AG09309 (cell line): ENCODE measurements at regions not wholly inside any gene's neighbourhood (a gene's known extent, or its start where the extent isn't known, plus 50 kb on each side); places are given as distances from the start of the nearest gene placed in this dataset.
"Not testable (repeated sequence)": the region's sequence is repeated elsewhere in the genome, so short reads cannot be mapped to it uniquely, and the experiment has no call there.

Source experiments
- DNase-seq: peaks from one replicate; pipeline ENCODE4 v3.0.0-alpha.2; 2010; ENCODE audit warnings: low read depth
- H3K4me3 ChIP-seq: 2 replicates; pipeline ENCODE4 v1.5.1; 2011; ENCODE audit warnings: mild to moderate bottlenecking, low read depth, low read length, moderate library complexity; ENCODE audit not compliant: control insufficient read depth
- TF ChIP-seq, protein P1 (sequence below): IDR thresholded peaks from 2 replicates; pipeline ENCODE4 v1.5.1; 2011; ENCODE audit warnings: mild to moderate bottlenecking, low read depth, low read length, inconsistent platforms; ENCODE audit not compliant: insufficient read depth, control insufficient read depth; ENCODE audit errors: missing control alignments

DNA sequence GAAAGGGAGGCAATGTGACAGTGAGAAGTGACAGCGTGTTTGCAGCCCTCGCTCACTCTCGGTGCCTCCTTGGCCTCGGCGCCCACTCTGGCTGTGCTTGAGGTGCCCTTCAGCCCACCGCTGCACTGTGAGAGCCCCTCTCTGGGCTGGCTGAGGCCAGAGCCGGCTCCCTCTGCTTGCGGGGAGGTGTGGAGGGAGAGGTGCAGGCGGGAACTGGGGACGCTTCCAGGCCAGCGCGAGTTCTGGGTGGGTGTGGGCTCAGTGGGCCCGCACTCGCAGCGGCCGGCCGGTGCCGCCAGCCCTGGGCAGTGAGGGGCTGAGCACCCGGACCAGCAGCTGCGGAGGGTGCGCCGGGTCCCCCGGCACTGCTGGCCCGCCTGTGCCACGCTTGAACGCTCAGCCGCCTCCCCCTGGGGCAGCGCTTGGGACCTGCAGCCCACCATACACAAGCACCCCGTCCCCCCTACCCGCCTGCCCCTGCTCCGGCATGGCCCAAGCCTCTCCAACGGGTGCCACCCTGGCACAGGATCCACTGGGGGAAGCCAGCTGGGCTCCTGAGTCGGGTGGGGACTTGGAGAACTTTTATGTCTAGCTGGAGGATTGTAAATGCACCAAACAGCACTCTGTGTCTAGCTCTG, 1142.8 kb upstream of the INTU start:
- no peak overlapping the region for H3K4me3 ChIP-seq
- TF ChIP-seq, protein P1, sequence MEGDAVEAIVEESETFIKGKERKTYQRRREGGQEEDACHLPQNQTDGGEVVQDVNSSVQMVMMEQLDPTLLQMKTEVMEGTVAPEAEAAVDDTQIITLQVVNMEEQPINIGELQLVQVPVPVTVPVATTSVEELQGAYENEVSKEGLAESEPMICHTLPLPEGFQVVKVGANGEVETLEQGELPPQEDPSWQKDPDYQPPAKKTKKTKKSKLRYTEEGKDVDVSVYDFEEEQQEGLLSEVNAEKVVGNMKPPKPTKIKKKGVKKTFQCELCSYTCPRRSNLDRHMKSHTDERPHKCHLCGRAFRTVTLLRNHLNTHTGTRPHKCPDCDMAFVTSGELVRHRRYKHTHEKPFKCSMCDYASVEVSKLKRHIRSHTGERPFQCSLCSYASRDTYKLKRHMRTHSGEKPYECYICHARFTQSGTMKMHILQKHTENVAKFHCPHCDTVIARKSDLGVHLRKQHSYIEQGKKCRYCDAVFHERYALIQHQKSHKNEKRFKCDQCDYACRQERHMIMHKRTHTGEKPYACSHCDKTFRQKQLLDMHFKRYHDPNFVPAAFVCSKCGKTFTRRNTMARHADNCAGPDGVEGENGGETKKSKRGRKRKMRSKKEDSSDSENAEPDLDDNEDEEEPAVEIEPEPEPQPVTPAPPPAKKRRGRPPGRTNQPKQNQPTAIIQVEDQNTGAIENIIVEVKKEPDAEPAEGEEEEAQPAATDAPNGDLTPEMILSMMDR = no peak
- DNase-seq = no peak

DNA sequence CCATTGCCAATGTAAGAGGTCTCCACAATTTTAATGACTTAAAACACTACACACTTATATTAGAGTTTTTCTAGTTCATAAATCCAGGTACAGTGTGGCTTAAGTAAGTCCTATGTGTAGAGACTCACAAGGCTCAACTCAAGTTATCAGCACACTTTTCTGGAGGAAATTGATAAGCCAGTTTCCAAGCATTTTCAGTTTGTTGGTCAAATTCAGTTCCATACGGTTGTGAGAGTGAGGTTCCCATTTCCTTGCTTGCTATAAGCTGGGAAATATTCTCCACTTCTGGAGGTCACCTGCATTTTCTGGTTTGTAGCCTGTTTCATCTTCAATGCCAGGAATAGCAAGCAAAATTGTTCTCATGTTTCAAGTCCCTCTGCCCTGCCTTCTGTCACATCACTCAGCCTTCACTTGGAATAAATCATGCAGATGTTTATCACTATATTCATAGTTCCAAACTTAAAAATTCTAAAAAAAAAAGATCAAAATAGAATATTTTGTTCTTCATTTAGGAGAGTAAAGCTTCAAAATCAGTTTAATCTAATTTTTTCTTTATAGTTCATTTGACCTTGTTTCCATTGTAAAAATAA, 1137.5 kb upstream of the INTU start:
- TF ChIP-seq, protein P1 = no peak
- no peak for DNase-seq
- H3K4me3 ChIP-seq = no peak overlapping the region

DNA sequence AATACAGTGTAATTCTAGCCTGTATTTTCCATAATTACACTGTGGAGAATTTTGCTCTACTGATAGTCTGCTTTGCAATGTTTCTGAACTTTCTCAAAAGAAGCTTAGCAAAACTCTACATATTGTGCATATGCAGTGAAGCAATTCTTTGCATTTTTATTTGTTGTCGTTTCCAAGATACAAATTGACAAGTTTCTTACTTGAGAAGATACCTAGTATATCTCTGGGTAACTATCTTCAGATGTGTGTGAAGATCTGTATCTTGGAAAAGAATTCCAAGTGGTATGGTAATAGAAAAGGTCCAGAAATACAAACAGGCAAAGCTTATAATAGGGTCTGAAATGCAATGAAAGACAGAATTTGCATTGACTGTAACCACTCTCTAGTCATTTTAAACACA, 1119.8 kb upstream of the INTU start:
- H3K4me3 ChIP-seq = no peak overlapping the region
- DNase-seq = no peak
- TF ChIP-seq, protein P1 = no peak

DNA sequence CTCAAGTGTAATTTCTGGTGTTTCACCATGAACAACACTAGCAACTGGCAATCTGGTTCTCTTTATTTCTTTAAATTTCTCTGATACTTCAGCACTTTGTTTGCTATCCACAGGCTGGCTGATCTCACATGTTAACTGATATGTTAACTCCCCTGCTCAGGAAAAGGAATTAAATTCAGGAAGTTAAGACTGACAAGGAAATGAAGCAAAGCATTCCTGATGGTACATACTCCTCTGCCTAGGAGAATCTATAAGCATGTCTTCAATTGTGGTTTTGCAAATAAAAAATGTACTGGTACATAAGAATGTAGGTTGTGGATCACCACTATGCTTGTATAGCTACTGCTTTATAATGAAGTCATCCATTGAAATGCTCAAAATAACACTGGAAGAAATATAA, 1119.2 kb upstream of the INTU start:
- H3K4me3 ChIP-seq = no peak overlapping the region
- TF ChIP-seq, protein P1 = no peak
- DNase-seq = no peak

DNA sequence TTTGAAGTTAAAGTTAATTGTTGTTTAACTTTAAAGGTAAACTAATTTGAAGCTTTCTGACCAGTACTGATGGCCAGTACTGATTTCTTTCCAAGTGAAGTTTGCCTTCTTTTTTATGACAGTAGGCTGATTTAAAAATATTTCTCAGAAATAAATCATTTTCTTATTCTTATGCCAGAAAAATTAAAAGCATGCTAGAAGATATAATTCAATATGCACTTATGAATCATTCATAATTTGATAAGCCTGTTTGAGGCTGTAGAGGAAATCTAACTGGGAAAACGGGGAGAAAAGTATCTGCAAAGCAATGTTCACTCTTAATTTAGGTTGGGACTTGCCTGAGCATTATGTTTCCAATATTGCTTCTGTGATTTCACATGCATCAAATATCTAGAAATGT, 1112.0 kb upstream of the INTU start:
- TF ChIP-seq, protein P1 = no peak
- no peak overlapping the region for H3K4me3 ChIP-seq
- no peak for DNase-seq

DNA sequence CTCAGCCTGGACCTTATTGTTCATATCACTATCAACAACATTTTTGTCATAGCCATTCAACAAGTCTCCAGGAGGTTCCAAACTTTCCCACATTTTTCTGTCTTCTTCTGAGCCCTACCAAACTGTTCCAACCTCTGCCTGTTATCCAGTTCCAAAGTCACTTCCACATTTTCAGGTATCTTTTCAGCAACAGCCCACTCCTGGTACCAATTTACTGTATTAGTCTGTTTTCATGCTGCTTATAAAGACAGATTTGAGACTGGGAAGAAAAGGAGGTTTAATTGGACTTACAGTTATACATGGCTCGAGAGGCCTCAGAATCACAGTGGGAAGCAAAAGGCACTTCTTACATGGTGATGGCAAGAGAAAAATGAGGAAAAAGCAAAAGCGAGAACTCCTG, 1107.4 kb upstream of the INTU start:
- not testable (repeated sequence) for DNase-seq, H3K4me3 ChIP-seq

DNA sequence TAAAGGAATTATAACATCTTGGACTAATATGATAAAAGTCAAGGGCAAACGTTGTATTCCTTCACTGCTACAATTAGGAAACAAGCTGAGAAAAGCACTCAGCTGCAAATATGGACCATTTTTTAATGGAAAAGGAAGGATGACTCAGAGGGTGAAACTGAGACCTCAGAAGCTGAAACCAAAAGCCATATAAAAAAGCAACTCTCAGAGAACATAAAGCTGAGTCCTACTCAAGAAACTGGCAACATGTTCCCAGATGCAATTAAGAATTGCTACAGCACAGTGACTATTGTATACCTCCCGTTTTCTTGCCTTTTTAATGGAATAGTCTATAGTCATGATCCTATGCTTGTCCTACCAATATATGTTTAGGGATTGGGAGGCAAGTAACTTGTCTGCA, 1106.4 kb upstream of the INTU start:
- no peak for DNase-seq
- no peak overlapping the region for H3K4me3 ChIP-seq
- TF ChIP-seq, protein P1 = no peak
